A549 (cell line): ENCODE measurements at regions not wholly inside any gene's neighbourhood (a gene's known extent, or its start where the extent isn't known, plus 50 kb on each side); places are given as distances from the start of the nearest gene placed in this dataset.

Experiments used
- BHLHE40 ChIP-seq: IDR thresholded peaks from 2 replicates; pipeline ENCODE4 v1.6.1; 2012; ENCODE audit warnings: low read depth, low read length, inconsistent platforms
- CTCF ChIP-seq: fragments of >200 bp; sonication (Bioruptor Twin); formaldehyde crosslinking; IDR thresholded peaks from 3 replicates; pipeline ENCODE4 v1.5.1; 2016
- HMGXB4 ChIP-seq: fragments of 250-450 bp; sonication (Bioruptor Pico); IDR thresholded peaks from 2 replicates; pipeline ENCODE4 v1.5.0; 2021; ENCODE audit warnings: mild to moderate bottlenecking, moderate library complexity, borderline replicate concordance
- MYC ChIP-seq: IDR thresholded peaks from 2 replicates; pipeline ENCODE4 v1.6.1; 2012; ENCODE audit warnings: mild to moderate bottlenecking, inconsistent platforms, low read length, improper control_type of control experiment, borderline replicate concordance
- NFE2L2 ChIP-seq: fragments of 150-350 bp; conservative IDR thresholded peaks from 2 replicates; pipeline ENCODE4 v1.6.1; 2014; ENCODE audit warnings: low read length
- NPAS2 ChIP-seq: fragments of 250-450 bp; sonication (Bioruptor Pico); IDR thresholded peaks from 2 replicates; pipeline ENCODE4 v1.8.0; 2022; ENCODE audit warnings: mild to moderate bottlenecking, moderate library complexity, borderline replicate concordance
- RAD21 ChIP-seq, 2 experiments: fragments of >200 bp in 1 of 2; sonication (Bioruptor Twin) in 1 of 2; formaldehyde crosslinking in 1 of 2; IDR thresholded peaks in 1 of 2; conservative IDR thresholded peaks in 1 of 2; 2 replicates in 1 of 2; 3 replicates in 1 of 2; pipeline ENCODE4 v1.6.1; 2012 to 2018; ENCODE audit warnings: inconsistent platforms in 1 of 2
- TFCP2L1 ChIP-seq: fragments of 250-450 bp; sonication (Bioruptor Pico); IDR thresholded peaks from 2 replicates; pipeline ENCODE4 v1.5.0; 2021; ENCODE audit warnings: mild to moderate bottlenecking

- TF ChIP-seq BHLHE40 (no peak), CTCF (no peak), NPAS2 (no peak), MYC (no peak), RAD21 (conservative IDR thresholded peaks at IDR 0.05 in 1 of 2, IDR thresholded peaks at IDR 0.05 in 1 of 2) (no peak), HMGXB4 (CRISPR knock-in tag) (no peak), NFE2L2 (no peak), TFCP2L1 (CRISPR knock-in tag) (no peak)
Observed at GRCh38 chr17:64729201-64729600, 67.1 kb upstream of the SMURF2 start.
